ENCODE measurements at regions not wholly inside any gene's neighbourhood (a gene's known extent, or its start where the extent isn't known, plus 50 kb on each side); places are given as distances from the start of the nearest gene placed in this dataset.

DNA sequence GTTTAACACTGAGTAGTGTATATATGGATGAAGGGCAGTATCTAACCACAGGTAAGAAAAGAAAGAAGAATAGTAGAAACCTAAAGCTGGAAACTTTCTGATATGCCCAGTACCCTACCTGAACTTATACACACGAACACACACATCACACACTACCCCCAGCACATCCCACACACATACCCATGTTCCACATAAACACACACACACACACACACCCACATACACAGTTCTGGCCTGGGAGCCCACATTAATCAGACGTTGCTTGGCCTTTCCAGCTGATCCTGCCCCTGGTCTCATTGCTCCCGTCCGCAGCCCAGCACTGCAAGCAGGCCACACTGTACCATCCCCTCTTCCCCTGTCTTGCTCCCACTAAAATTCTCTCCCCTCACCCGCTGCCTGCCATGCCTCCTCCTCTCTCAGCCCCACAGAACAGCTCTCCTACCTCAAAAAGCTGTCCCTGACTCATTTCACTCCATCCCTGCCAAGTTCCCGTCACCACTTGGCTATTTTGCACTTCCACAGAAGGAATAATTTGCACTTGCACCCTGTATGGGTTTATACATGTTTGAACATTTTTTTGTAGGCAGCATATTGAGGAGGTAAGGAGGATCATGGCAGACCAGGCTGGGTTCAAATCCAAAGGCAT lies 185.8 kb upstream of the PPP2R3A start:
- TF ChIP-seq POLR2AphosphoS5 (IDR thresholded peaks at IDR 0.05; ENCODE audit: borderline replicate concordance, low read depth, low read length) (no peak), EZH2 (IDR thresholded peaks at IDR 0.05) (no peak), FOXP2 (optimal IDR thresholded peaks at IDR 0.05; ENCODE audit: control extremely low read depth, extremely low read length, insufficient read depth) (no peak)

All from SK-N-MC (cell line).